ENCODE measurements at regions not wholly inside any gene's neighbourhood (a gene's known extent, or its start where the extent isn't known, plus 50 kb on each side); places are given as distances from the start of the nearest gene placed in this dataset.

DNA sequence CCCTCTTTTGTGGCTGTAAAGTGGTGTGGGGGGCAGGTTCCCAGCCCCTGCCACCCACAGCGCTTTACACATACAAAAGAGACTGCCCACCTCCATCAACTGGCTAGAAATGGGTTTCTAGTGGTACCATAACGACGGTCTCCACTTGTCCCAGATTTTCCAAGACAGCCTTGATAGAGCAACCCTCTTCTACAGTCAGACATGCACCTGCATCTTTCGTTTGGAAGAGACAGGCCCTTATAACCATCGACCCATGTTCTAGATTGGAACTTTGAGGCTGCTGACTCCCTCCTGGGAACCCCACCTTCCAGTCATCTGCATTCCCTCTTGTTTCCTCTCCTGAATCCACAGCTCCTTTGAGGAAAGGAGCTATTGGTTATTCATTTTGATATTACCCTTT lies 63.1 kb downstream of the GSX1 start:
- H3K36me3 Mint-ChIP-seq (ENCODE audit: low read depth): no peaks in the 10 kb centered on the region
- no peak for DNase-seq
- H3K4me3 Mint-ChIP-seq: no peak overlapping the region
- H3K4me1 Mint-ChIP-seq: peaks cover 16% of the 10 kb centered on the region
- peaks cover 36% of the 10 kb centered on the region for H3K27me3 Mint-ChIP-seq (ENCODE audit: low read depth, poor library complexity)
- H3K27ac Mint-ChIP-seq: no peak overlapping the region
- TF ChIP-seq, protein P1, sequence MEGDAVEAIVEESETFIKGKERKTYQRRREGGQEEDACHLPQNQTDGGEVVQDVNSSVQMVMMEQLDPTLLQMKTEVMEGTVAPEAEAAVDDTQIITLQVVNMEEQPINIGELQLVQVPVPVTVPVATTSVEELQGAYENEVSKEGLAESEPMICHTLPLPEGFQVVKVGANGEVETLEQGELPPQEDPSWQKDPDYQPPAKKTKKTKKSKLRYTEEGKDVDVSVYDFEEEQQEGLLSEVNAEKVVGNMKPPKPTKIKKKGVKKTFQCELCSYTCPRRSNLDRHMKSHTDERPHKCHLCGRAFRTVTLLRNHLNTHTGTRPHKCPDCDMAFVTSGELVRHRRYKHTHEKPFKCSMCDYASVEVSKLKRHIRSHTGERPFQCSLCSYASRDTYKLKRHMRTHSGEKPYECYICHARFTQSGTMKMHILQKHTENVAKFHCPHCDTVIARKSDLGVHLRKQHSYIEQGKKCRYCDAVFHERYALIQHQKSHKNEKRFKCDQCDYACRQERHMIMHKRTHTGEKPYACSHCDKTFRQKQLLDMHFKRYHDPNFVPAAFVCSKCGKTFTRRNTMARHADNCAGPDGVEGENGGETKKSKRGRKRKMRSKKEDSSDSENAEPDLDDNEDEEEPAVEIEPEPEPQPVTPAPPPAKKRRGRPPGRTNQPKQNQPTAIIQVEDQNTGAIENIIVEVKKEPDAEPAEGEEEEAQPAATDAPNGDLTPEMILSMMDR (IDR thresholded peaks at IDR 0.05): no peak
- no peaks in the 10 kb centered on the region for H3K9me3 Mint-ChIP-seq

DNA sequence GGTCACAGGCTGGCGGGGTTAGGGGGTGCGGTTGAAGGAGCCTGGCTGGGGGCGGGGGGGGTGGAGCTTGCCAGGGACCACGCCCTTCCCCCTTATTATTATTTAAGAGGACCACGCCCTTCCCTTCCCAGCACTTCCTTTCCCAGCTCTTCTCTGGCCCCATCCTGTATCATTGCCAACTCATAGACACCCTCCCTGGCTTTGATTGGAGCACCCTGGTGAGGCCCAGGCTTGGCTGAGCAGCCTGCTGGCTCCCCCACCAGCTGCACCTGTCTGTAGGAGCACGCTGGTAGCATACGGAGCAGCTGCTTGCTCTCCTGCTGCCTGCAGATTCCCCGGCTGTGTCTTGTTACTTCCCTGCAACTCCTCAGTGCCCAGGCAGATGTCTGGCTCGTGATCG lies 62.5 kb upstream of the PDX1 start:
- Mint-ChIP-seq H3K27ac (no peak overlapping the region), H3K36me3 (ENCODE audit: low read depth) (no peaks in the 10 kb centered on the region), H3K4me3 (no peak overlapping the region), H3K9me3 (no peaks in the 10 kb centered on the region), H3K27me3 (ENCODE audit: low read depth, poor library complexity) (peaks cover 22% of the 10 kb centered on the region), H3K4me1 (peaks cover 16% of the 10 kb centered on the region)
- TF ChIP-seq, protein P1 (IDR thresholded peaks at IDR 0.05): no peak
- DNase-seq: no peak

DNA sequence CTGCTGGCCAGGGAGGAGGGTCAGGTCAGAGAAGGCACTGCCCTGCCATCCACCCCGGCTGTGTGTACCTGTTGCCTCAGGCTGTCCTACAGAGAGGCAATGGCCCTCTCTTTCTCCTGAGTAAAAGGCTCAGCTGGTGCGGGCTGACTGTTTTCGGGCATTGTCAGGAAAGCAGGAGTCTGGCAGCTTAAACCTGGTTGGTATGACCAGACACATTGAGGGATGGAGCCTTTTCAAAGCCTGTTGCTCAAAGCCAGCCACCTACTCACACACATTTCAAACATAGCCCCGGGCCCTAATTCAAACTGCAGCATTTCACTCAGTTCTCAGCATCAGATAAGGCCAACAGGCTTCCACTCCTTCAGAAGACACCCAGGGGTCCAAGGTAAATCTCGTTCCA lies 61.8 kb upstream of the PDX1 start:
- DNase-seq: no peak
- H3K36me3 Mint-ChIP-seq (ENCODE audit: low read depth): no peaks in the 10 kb centered on the region
- H3K4me3 Mint-ChIP-seq: no peak overlapping the region
- H3K27me3 Mint-ChIP-seq (ENCODE audit: low read depth, poor library complexity): peaks cover 18% of the 10 kb centered on the region
- TF ChIP-seq, protein P1 (IDR thresholded peaks at IDR 0.05): no peak
- no peaks in the 10 kb centered on the region for H3K9me3 Mint-ChIP-seq
- peaks cover 16% of the 10 kb centered on the region for H3K4me1 Mint-ChIP-seq
- no peak overlapping the region for H3K27ac Mint-ChIP-seq

DNA sequence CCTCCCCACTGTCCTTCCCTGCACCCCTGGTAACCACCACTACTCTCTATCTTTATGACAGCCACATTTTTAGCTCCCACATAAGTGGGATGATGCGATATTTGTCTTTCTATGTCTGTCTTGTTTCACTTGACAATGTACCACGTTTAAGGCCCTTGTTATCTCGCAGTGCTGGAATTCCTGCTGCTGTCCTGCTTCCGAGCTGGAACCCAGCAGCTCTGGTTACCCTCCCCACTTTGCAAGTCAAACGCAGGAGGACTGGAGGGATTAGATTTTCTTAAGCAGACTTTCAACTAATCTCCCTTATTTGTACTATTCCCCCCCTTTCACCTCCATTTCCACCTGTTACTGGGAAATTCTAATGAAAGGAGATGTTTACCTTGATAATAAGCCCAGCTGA lies 59.1 kb upstream of the PDX1 start:
- no peaks in the 10 kb centered on the region for H3K36me3 Mint-ChIP-seq (ENCODE audit: low read depth)
- DNase-seq: no peak
- H3K27me3 Mint-ChIP-seq (ENCODE audit: low read depth, poor library complexity): peaks cover 14% of the 10 kb centered on the region
- TF ChIP-seq, protein P1 (IDR thresholded peaks at IDR 0.05): no peak
- H3K4me1 Mint-ChIP-seq: no peaks in the 10 kb centered on the region
- H3K4me3 Mint-ChIP-seq: no peak overlapping the region
- H3K27ac Mint-ChIP-seq: no peak overlapping the region
- no peaks in the 10 kb centered on the region for H3K9me3 Mint-ChIP-seq

DNA sequence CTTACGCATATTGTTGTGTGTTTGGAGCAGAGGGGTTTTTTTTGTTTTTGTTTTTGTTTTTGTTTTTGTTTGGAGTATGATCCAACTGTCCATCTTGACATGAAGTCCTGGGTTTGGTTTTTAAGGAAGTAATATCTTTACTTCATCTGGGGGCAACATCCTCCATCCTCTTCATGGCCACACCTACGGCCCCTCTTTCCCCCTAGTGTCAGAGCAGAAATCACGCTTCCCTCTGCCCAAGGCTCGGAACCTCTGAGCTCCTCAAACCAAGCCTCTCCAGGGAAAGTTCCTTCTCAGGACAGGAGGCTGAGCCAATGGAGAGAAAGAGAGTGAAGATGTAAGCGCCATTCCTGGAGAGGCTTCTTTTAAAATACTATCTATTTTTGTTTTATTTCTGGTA lies 58.6 kb upstream of the PDX1 start:
- Mint-ChIP-seq H3K36me3 (ENCODE audit: low read depth) (no peaks in the 10 kb centered on the region), H3K4me1 (no peaks in the 10 kb centered on the region)

More for the DNA sequence above, 58.6 kb upstream of the PDX1 start:
- Mint-ChIP-seq H3K4me3 (no peak overlapping the region), H3K27me3 (ENCODE audit: low read depth, poor library complexity) (peaks cover 14% of the 10 kb centered on the region), H3K9me3 (no peaks in the 10 kb centered on the region), H3K27ac (no peak overlapping the region)
- no peak for DNase-seq
- TF ChIP-seq, protein P1 (IDR thresholded peaks at IDR 0.05): no peak
